Hepatocyte (in vitro differentiated cells): ENCODE measurements at regions not wholly inside any gene's neighbourhood (a gene's known extent, or its start where the extent isn't known, plus 50 kb on each side); places are given as distances from the start of the nearest gene placed in this dataset.

Source experiments
- DNase-seq: peaks from one replicate; pipeline ENCODE4 v3.0.0-alpha.2; 2016; ENCODE audit warnings: low spot score
- H2AFZ ChIP-seq: fragments of 200-600 bp; sonication (generic); 2 replicates; pipeline ENCODE4 v1.6.0; 2016; ENCODE audit warnings: antibody characterized with exemption, mild to moderate bottlenecking
- H3K27ac ChIP-seq: fragments of 200-600 bp; sonication (generic); 2 replicates; pipeline ENCODE4 v1.5.1; 2016; ENCODE audit warnings: mild to moderate bottlenecking
- H3K27me3 ChIP-seq: fragments of 200-600 bp; sonication (generic); 2 replicates; pipeline ENCODE4 v1.6.1; 2016
- H3K36me3 ChIP-seq: fragments of 200-600 bp; sonication (generic); replicated peaks from 2 replicates; pipeline ENCODE4 v1.5.1; 2016; ENCODE audit warnings: low read depth; ENCODE audit not compliant: insufficient read depth
- H3K4me1 ChIP-seq: fragments of 200-600 bp; sonication (generic); 2 replicates; pipeline ENCODE4 v1.5.1; 2016; ENCODE audit warnings: mild to moderate bottlenecking, moderate library complexity; ENCODE audit not compliant: insufficient read depth
- H3K4me2 ChIP-seq: fragments of 200-600 bp; sonication (generic); 2 replicates; pipeline ENCODE4 v1.6.0; 2016
- H3K4me3 ChIP-seq: fragments of 200-600 bp; sonication (generic); 2 replicates; pipeline ENCODE4 v1.5.1; 2016; ENCODE audit warnings: mild to moderate bottlenecking
- H3K79me2 ChIP-seq: fragments of 200-600 bp; sonication (generic); 2 replicates; pipeline ENCODE4 v1.6.0; 2017; ENCODE audit warnings: mild to moderate bottlenecking
- H3K9me2 ChIP-seq: fragments of 200-600 bp; sonication (generic); replicated peaks from 2 replicates; pipeline ENCODE4 v1.6.0; 2017; ENCODE audit warnings: mild to moderate bottlenecking; ENCODE audit not compliant: insufficient read depth
- H3K9me3 ChIP-seq: fragments of 200-600 bp; sonication (generic); 2 replicates; pipeline ENCODE4 v1.5.1; 2016; ENCODE audit warnings: low read depth, mild to moderate bottlenecking
- H4K20me1 ChIP-seq: fragments of 200-600 bp; sonication (generic); 2 replicates; pipeline ENCODE4 v1.6.0; 2016; ENCODE audit warnings: mild to moderate bottlenecking; ENCODE audit not compliant: insufficient read depth, poor library complexity, severe bottlenecking
- EZH2 ChIP-seq: fragments of 200-600 bp; sonication (generic); IDR thresholded peaks from 2 replicates; pipeline ENCODE4 v1.6.1; 2016; ENCODE audit warnings: antibody characterized with exemption, mild to moderate bottlenecking, borderline replicate concordance
- EZH2phosphoT487 ChIP-seq: fragments of 200-600 bp; sonication (generic); IDR thresholded peaks from one replicate; pipeline ENCODE4 v1.6.1; 2018; ENCODE audit warnings: antibody characterized with exemption, mild to moderate bottlenecking, low read depth, moderate library complexity; ENCODE audit not compliant: unreplicated experiment, severe bottlenecking
- WGBS: methylation state at CpG from one replicate; pipeline ENCODE4 v1.1.6; 2016; ENCODE audit warnings: low lambda C conversion rate; ENCODE audit errors: missing lambda C conversion rate; 5-methylcytosine and 5-hydroxymethylcytosine counted together
- TF ChIP-seq, protein P1 (sequence below): fragments of 200-600 bp; sonication (generic); IDR thresholded peaks from 2 replicates; pipeline ENCODE4 v1.5.1; 2016; ENCODE audit warnings: antibody characterized with exemption, mild to moderate bottlenecking; ENCODE audit not compliant: poor library complexity

DNA sequence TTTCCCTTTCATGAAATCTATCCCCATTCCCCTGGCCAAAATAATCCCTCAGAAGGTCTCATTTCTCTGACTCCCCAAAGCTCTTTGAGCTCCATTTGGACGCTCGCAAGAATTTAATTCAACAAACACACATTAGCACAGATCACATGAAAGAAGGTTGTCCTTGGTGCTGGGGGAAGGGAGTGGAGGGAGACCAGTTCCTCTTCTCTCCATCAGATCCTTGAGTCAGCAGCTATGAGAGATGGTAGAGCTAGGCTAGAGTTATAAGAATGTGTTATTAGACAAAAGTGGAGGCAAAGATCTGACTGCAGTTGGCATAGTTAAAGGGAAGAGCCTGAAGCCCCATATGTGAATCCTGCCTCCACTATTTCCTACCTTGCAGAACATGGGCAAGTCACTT lies 184.2 kb upstream of the CDYL start:
- no peaks in the 10 kb centered on the region for H3K4me1 ChIP-seq
- no peaks in the 10 kb centered on the region for H3K36me3 ChIP-seq
- no peak overlapping the region for H2AFZ ChIP-seq
- H3K4me3 ChIP-seq = no peak overlapping the region
- no peaks in the 10 kb centered on the region for H3K9me3 ChIP-seq
- no peak for DNase-seq
- WGBS = 93% methylated on average over 2 of the region's 2 CpGs
- TF ChIP-seq EZH2phosphoT487 (no peak), EZH2 (no peak)
- TF ChIP-seq, protein P1, sequence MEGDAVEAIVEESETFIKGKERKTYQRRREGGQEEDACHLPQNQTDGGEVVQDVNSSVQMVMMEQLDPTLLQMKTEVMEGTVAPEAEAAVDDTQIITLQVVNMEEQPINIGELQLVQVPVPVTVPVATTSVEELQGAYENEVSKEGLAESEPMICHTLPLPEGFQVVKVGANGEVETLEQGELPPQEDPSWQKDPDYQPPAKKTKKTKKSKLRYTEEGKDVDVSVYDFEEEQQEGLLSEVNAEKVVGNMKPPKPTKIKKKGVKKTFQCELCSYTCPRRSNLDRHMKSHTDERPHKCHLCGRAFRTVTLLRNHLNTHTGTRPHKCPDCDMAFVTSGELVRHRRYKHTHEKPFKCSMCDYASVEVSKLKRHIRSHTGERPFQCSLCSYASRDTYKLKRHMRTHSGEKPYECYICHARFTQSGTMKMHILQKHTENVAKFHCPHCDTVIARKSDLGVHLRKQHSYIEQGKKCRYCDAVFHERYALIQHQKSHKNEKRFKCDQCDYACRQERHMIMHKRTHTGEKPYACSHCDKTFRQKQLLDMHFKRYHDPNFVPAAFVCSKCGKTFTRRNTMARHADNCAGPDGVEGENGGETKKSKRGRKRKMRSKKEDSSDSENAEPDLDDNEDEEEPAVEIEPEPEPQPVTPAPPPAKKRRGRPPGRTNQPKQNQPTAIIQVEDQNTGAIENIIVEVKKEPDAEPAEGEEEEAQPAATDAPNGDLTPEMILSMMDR = no peak
- no peaks in the 10 kb centered on the region for H3K9me2 ChIP-seq
- no peak overlapping the region for H3K4me2 ChIP-seq
- no peaks in the 10 kb centered on the region for H4K20me1 ChIP-seq
- H3K27me3 ChIP-seq = no peaks in the 10 kb centered on the region
- H3K79me2 ChIP-seq = no peaks in the 10 kb centered on the region
- no peak overlapping the region for H3K27ac ChIP-seq

DNA sequence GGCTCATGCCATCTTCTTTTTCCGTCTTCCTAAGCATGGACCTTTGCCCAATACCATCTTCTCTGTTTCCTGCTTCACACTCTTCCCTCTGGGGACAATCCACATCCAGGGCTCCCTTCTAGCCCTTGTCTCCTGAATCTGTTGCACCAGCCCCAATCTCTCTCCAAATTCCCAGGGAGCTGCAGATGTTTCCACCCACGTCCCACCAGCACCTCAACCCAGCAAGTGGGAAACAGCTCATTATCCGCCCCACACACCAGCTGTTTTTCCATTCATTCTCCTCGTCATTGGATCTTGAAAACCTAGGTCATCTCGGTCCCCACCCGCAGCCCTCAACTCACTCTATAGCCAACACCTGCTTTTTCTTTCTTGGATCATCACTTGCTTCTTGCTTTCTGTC lies 185.0 kb upstream of the CDYL start:
- TF ChIP-seq, protein P1 = no peak
- TF ChIP-seq EZH2phosphoT487 (no peak), EZH2 (no peak)
- no peaks in the 10 kb centered on the region for H3K36me3 ChIP-seq
- no peak overlapping the region for H2AFZ ChIP-seq
- no peaks in the 10 kb centered on the region for H4K20me1 ChIP-seq
- H3K4me3 ChIP-seq = no peak overlapping the region
- no peak overlapping the region for H3K4me2 ChIP-seq
- no peaks in the 10 kb centered on the region for H3K27me3 ChIP-seq
- H3K4me1 ChIP-seq = no peaks in the 10 kb centered on the region
- DNase-seq = no peak
- WGBS = over 99% methylated on average over 6 of the region's 6 CpGs
- no peaks in the 10 kb centered on the region for H3K79me2 ChIP-seq
- no peaks in the 10 kb centered on the region for H3K9me2 ChIP-seq
- H3K9me3 ChIP-seq = no peaks in the 10 kb centered on the region
- H3K27ac ChIP-seq = no peak overlapping the region

- Histone ChIP-seq H3K27me3 (no peaks in the 10 kb centered on the region), H3K9me3 (no peaks in the 10 kb centered on the region), H4K20me1 (no peaks in the 10 kb centered on the region), H3K27ac (no peak overlapping the region), H3K79me2 (no peaks in the 10 kb centered on the region), H3K9me2 (no peaks in the 10 kb centered on the region), H3K4me3 (no peak overlapping the region), H3K36me3 (no peaks in the 10 kb centered on the region), H2AFZ (no peak overlapping the region), H3K4me2 (no peak overlapping the region), H3K4me1 (no peaks in the 10 kb centered on the region)
- TF ChIP-seq EZH2 (no peak), EZH2phosphoT487 (no peak)
- TF ChIP-seq, protein P1 = no peak
- DNase-seq = no peak
- WGBS = 64% methylated on average over 2 of the region's 2 CpGs
Measured at GRCh38 chr6:4589295-4589694, 186.9 kb upstream of the CDYL start.

DNA sequence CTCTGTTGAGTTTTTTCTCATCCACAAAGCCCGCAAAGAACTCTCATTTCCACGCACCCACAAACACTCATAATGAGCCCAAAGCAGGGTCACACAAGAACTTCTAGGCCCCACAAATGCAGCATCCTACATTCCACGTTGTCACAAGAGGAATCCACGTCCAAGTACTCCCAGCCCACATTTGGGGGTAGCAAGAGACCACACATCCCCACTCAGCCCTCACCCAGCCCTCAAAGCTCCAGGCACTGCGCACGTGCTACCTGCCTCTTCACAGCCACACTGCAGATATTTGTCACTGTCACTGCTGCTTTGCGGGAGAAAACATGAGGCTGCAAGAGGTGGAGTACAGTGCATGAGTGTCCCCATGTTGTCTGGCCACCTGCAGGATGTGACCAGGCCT lies 187.6 kb upstream of the CDYL start:
- WGBS = 91% methylated on average over 7 of the region's 7 CpGs
- Histone ChIP-seq H3K9me3 (no peaks in the 10 kb centered on the region), H2AFZ (no peak overlapping the region), H3K4me2 (no peak overlapping the region), H3K9me2 (no peaks in the 10 kb centered on the region), H3K36me3 (no peaks in the 10 kb centered on the region), H3K4me1 (no peaks in the 10 kb centered on the region), H3K27me3 (no peaks in the 10 kb centered on the region), H3K79me2 (no peaks in the 10 kb centered on the region), H4K20me1 (no peaks in the 10 kb centered on the region), H3K27ac (no peak overlapping the region), H3K4me3 (no peak overlapping the region)
- DNase-seq = no peak
- TF ChIP-seq, protein P1 = no peak
- TF ChIP-seq EZH2phosphoT487 (no peak), EZH2 (no peak)
